H9 (cell line): ENCODE measurements at regions not wholly inside any gene's neighbourhood (a gene's known extent, or its start where the extent isn't known, plus 50 kb on each side); places are given as distances from the start of the nearest gene placed in this dataset.

Experiments used
- DNase-seq: peaks from one replicate; pipeline ENCODE4 v3.0.0-alpha.2; 2017
- H2AFZ ChIP-seq: one replicate; pipeline ENCODE4 v1.6.1; 2013; ENCODE audit warnings: mild to moderate bottlenecking, low read length, control low read depth, moderate library complexity
- H2AK5ac ChIP-seq: 2 replicates; pipeline ENCODE4 v1.6.1; 2013; ENCODE audit warnings: low read length, control low read depth, mixed read lengths; ENCODE audit not compliant: insufficient read length
- H2BK120ac ChIP-seq: one replicate; pipeline ENCODE4 v1.6.1; 2013; ENCODE audit warnings: low read depth, mild to moderate bottlenecking, low read length, control low read depth, inconsistent platforms; ENCODE audit not compliant: poor library complexity, severe bottlenecking
- H2BK12ac ChIP-seq: 2 replicates; pipeline ENCODE4 v1.6.1; 2013; ENCODE audit warnings: low read length, control low read depth, mixed read lengths, low read depth; ENCODE audit not compliant: insufficient read length
- H2BK15ac ChIP-seq: 2 replicates; pipeline ENCODE4 v1.6.1; 2013; ENCODE audit warnings: low read depth, low read length, control low read depth
- H2BK20ac ChIP-seq: one replicate; pipeline ENCODE4 v1.6.1; 2013; ENCODE audit warnings: low read depth, mild to moderate bottlenecking, low read length, control low read depth, inconsistent platforms; ENCODE audit not compliant: poor library complexity, severe bottlenecking
- H2BK5ac ChIP-seq: 2 replicates; pipeline ENCODE4 v1.6.1; 2013; ENCODE audit warnings: low read length, control low read depth, mixed read lengths; ENCODE audit not compliant: insufficient read length
- H3K14ac ChIP-seq: 2 replicates; pipeline ENCODE4 v1.6.1; 2013; ENCODE audit warnings: low read length, control low read depth; ENCODE audit not compliant: insufficient read depth
- H3K18ac ChIP-seq: 2 replicates; pipeline ENCODE4 v1.6.1; 2013; ENCODE audit warnings: low read depth, mild to moderate bottlenecking, mixed read lengths, low read length, control low read depth; ENCODE audit not compliant: insufficient read length
- H3K23ac ChIP-seq: 2 replicates; pipeline ENCODE4 v1.6.1; 2013; ENCODE audit warnings: low read length, control low read depth, mixed read lengths, low read depth; ENCODE audit not compliant: insufficient read length
- H3K23me2 ChIP-seq: 2 replicates; pipeline ENCODE4 v1.6.1; 2013; ENCODE audit warnings: low read depth, mild to moderate bottlenecking, mixed read lengths, low read length, control low read depth; ENCODE audit not compliant: insufficient read length, poor library complexity, severe bottlenecking
- H3K27ac ChIP-seq: 2 replicates; pipeline ENCODE4 v1.5.1; 2013; ENCODE audit warnings: low read length, control low read depth, mixed read lengths, low read depth; ENCODE audit not compliant: insufficient read length
- H3K27me3 ChIP-seq: 2 replicates; pipeline ENCODE4 v1.6.1; 2013; ENCODE audit warnings: low read length, control low read depth, inconsistent platforms; ENCODE audit not compliant: insufficient read depth
- H3K4ac ChIP-seq: 2 replicates; pipeline ENCODE4 v1.6.1; 2013; ENCODE audit warnings: low read depth, mild to moderate bottlenecking, control low read depth, inconsistent platforms, low read length, moderate library complexity
- H3K4me1 ChIP-seq: 2 replicates; pipeline ENCODE4 v1.6.1; 2013; ENCODE audit warnings: low read length, control low read depth, inconsistent platforms; ENCODE audit not compliant: insufficient read depth
- H3K4me2 ChIP-seq: 2 replicates; pipeline ENCODE4 v1.6.1; 2013; ENCODE audit warnings: low read length, control low read depth, mixed read lengths; ENCODE audit not compliant: insufficient read length, insufficient read depth
- H3K56ac ChIP-seq: 2 replicates; pipeline ENCODE4 v1.6.1; 2013; ENCODE audit warnings: low read depth, mild to moderate bottlenecking, mixed read lengths, low read length, control low read depth; ENCODE audit not compliant: insufficient read length
- H3K79me1 ChIP-seq: 2 replicates; pipeline ENCODE4 v1.6.1; 2013; ENCODE audit warnings: low read depth, mild to moderate bottlenecking, moderate library complexity, low read length, control low read depth, inconsistent platforms; ENCODE audit not compliant: insufficient read depth, poor library complexity, severe bottlenecking
- H3K79me2 ChIP-seq: 2 replicates; pipeline ENCODE4 v1.6.1; 2013; ENCODE audit warnings: low read length, control low read depth, inconsistent platforms; ENCODE audit not compliant: insufficient read depth
- H3K9ac ChIP-seq: 2 replicates; pipeline ENCODE4 v1.6.1; 2013; ENCODE audit warnings: low read length, control low read depth, mixed read lengths; ENCODE audit not compliant: insufficient read length; ENCODE audit errors: extremely low read depth
- H3K9me3 ChIP-seq: one replicate; pipeline ENCODE4 v1.6.1; 2013; ENCODE audit warnings: low read depth, low read length, inconsistent platforms; ENCODE audit not compliant: control insufficient read depth
- H3T11ph ChIP-seq: one replicate; pipeline ENCODE4 v1.6.1; 2013; ENCODE audit warnings: mild to moderate bottlenecking, low read length, control low read depth, inconsistent platforms
- H4K20me1 ChIP-seq: one replicate; pipeline ENCODE4 v1.6.1; 2013; ENCODE audit not compliant: control insufficient read depth, insufficient read length, insufficient read depth
- H4K5ac ChIP-seq: 2 replicates; pipeline ENCODE4 v1.6.1; 2013; ENCODE audit warnings: low read depth, mild to moderate bottlenecking, mixed read lengths, low read length, control low read depth; ENCODE audit not compliant: insufficient read length
- H4K8ac ChIP-seq: replicated peaks from 2 replicates; pipeline ENCODE4 v1.6.1; 2013; ENCODE audit warnings: low read length, control low read depth, mixed read lengths, low read depth; ENCODE audit not compliant: insufficient read length
- H4K91ac ChIP-seq: 2 replicates; pipeline ENCODE4 v1.6.1; 2013; ENCODE audit warnings: low read depth, mild to moderate bottlenecking, moderate library complexity, mixed read lengths, low read length, control low read depth; ENCODE audit not compliant: insufficient read length
- H3K27ac Mint-ChIP-seq, 3 experiments: 2 replicates in 2 of 3; 3 replicates in 1 of 3; pipeline ENCODE4 v1.8.0; 2020 to 2021; ENCODE audit warnings: mixed read lengths in 3 of 3, mild to moderate bottlenecking in 1 of 3, moderate library complexity in 1 of 3
- H3K27me3 Mint-ChIP-seq: 2 replicates; pipeline ENCODE4 v1.8.0; 2021; ENCODE audit warnings: low read depth, mild to moderate bottlenecking, moderate library complexity, mixed read lengths
- H3K36me3 Mint-ChIP-seq, 3 experiments: 2 replicates in 2 of 3; 3 replicates in 1 of 3; pipeline ENCODE4 v1.8.0; 2020 to 2021; ENCODE audit warnings: low read depth in 3 of 3, mixed read lengths in 3 of 3; ENCODE audit not compliant: insufficient read depth in 1 of 3
- H3K4me1 Mint-ChIP-seq, 2 experiments: 2 replicates each; pipeline ENCODE4 v1.8.0; 2020; ENCODE audit warnings: mixed read lengths in 2 of 2
- H3K4me3 Mint-ChIP-seq, 2 experiments: 2 replicates in 1 of 2; 3 replicates in 1 of 2; pipeline ENCODE4 v1.8.0; 2020 to 2021; ENCODE audit warnings: mild to moderate bottlenecking in 2 of 2, mixed read lengths in 2 of 2, moderate library complexity in 1 of 2
- H3K9me3 Mint-ChIP-seq, 2 experiments: 2 replicates in 1 of 2; 3 replicates in 1 of 2; pipeline ENCODE4 v1.8.0; 2020; ENCODE audit warnings: mild to moderate bottlenecking in 2 of 2, mixed read lengths in 2 of 2, moderate library complexity in 1 of 2
- CTCF ChIP-seq: fragments of 200-600 bp; sonication (generic); conservative IDR thresholded peaks from 3 replicates; pipeline ENCODE4 v1.8.0; 2021; ENCODE audit warnings: antibody characterized with exemption, mild to moderate bottlenecking
- WGBS: extraction: QIAGEN DNeasy Blood & Tissue Kit; methylation state at CpG from one replicate; pipeline ENCODE4 v1.1.7; 2013; ENCODE audit warnings: missing lambda C conversion rate, low lambda C conversion rate, mixed read lengths; ENCODE audit not compliant: insufficient read length; ENCODE audit errors: extremely low coverage; 5-methylcytosine and 5-hydroxymethylcytosine counted together

- Histone ChIP-seq H3K9ac (no peak overlapping the region), H3K27me3 (no peaks in the 10 kb centered on the region), H3K9me3 (peaks cover 4% of the 10 kb centered on the region), H2BK15ac (no peak overlapping the region), H2BK5ac (no peak overlapping the region), H2AFZ (no peak overlapping the region), H4K8ac (no peak overlapping the region), H3K18ac (no peak overlapping the region), H4K20me1 (no peaks in the 10 kb centered on the region), H3K23me2 (no peaks in the 10 kb centered on the region), H2AK5ac (no peak overlapping the region), H3T11ph (no peak overlapping the region), H2BK12ac (no peak overlapping the region), H4K91ac (no peak overlapping the region), H3K4ac (no peak overlapping the region), H3K79me2 (no peaks in the 10 kb centered on the region), H3K23ac (no peak overlapping the region), H3K79me1 (no peaks in the 10 kb centered on the region), H4K5ac (no peak overlapping the region), H3K27ac (no peak overlapping the region), H3K4me2 (no peak overlapping the region), H3K4me1 (no peaks in the 10 kb centered on the region; the same call in 1 of the 2 replicates), H2BK20ac (no peak overlapping the region), H3K56ac (no peak overlapping the region), H3K14ac (no peak overlapping the region), H2BK120ac (no peak overlapping the region)
- Mint-ChIP-seq H3K36me3 (no peaks in the 10 kb centered on the region), H3K9me3 (0 out of 5 replicates have a peak, but pooled peaks cover 0 to 4% of the 10 kb centered on the region in 2 experiments), H3K27me3 (no peaks in the 10 kb centered on the region), H3K4me1 (peaks cover 0 to 5% of the 10 kb centered on the region in 2 experiments; a peak in 2 of 4 replicates), H3K4me3 (no peak overlapping the region), H3K27ac (no peak overlapping the region)
- no peak for TF ChIP-seq CTCF
- DNase-seq: no peak
- no CpG with 5 or more reads among the region's 2 CpGs for WGBS
Observed at GRCh38 chr3:117962750-117963149, 1071.9 kb downstream of the IGSF11 start.
